GM19240 (cell line): ENCODE measurements at regions not wholly inside any gene's neighbourhood (a gene's known extent, or its start where the extent isn't known, plus 50 kb on each side); places are given as distances from the start of the nearest gene placed in this dataset.

ENCODE experiments used
- DNase-seq: peaks from one replicate; pipeline ENCODE4 v3.0.0; 2011; ENCODE audit warnings: low spot score; ENCODE audit not compliant: insufficient read length

GRCh38 chr1:80251171-80251570, 1244.6 kb upstream of the ADGRL4 start:
- no peak for DNase-seq

- no peak for DNase-seq
Measured at GRCh38 chr1:80250573-80251168, 1244.1 kb upstream of the ADGRL4 start.

GRCh38 chr1:80249699-80250098, 1243.2 kb upstream of the ADGRL4 start:
- DNase-seq, result no peak

GRCh38 chr1:80248886-80249285, 1242.4 kb upstream of the ADGRL4 start:
- DNase-seq, result no peak

- DNase-seq, result no peak
Measured at GRCh38 chr1:80245813-80246212, 1239.3 kb upstream of the ADGRL4 start.

GRCh38 chr1:80244372-80244771, 1237.8 kb upstream of the ADGRL4 start:
- DNase-seq, result no peak

GRCh38 chr1:80241566-80241965, 1235.0 kb upstream of the ADGRL4 start:
- no peak for DNase-seq

- DNase-seq, result no peak
Measured at GRCh38 chr1:80225510-80225909, 1219.0 kb upstream of the ADGRL4 start.

- no peak for DNase-seq
Measured at GRCh38 chr1:80221319-80221718, 1214.8 kb upstream of the ADGRL4 start.

- no peak for DNase-seq
Measured at GRCh38 chr1:80218112-80218511, 1211.6 kb upstream of the ADGRL4 start.

- DNase-seq, result no peak
Measured at GRCh38 chr1:80217377-80217986, 1211.0 kb upstream of the ADGRL4 start.

- no peak for DNase-seq
Measured at GRCh38 chr1:80214888-80215540, 1208.5 kb upstream of the ADGRL4 start.

- DNase-seq, result no peak
Measured at GRCh38 chr1:80212948-80213347, 1206.4 kb upstream of the ADGRL4 start.

- no peak for DNase-seq
Measured at GRCh38 chr1:80211691-80212380, 1205.3 kb upstream of the ADGRL4 start.

GRCh38 chr1:80202118-80202517, 1195.6 kb upstream of the ADGRL4 start:
- DNase-seq, result no peak

- DNase-seq, result no peak
Measured at GRCh38 chr1:80194221-80194620, 1187.7 kb upstream of the ADGRL4 start.

GRCh38 chr1:80181418-80181817, 1174.9 kb upstream of the ADGRL4 start:
- no peak for DNase-seq

- no peak for DNase-seq
Measured at GRCh38 chr1:80171631-80172030, 1165.1 kb upstream of the ADGRL4 start.

GRCh38 chr1:80170811-80171485, 1164.4 kb upstream of the ADGRL4 start:
- no peak for DNase-seq

GRCh38 chr1:80164150-80164549, 1157.6 kb upstream of the ADGRL4 start:
- DNase-seq, result no peak

- DNase-seq, result no peak
Measured at GRCh38 chr1:80163686-80164085, 1157.2 kb upstream of the ADGRL4 start.

GRCh38 chr1:80158771-80159170, 1152.2 kb upstream of the ADGRL4 start:
- no peak for DNase-seq
